HG03135 (cell line): ENCODE measurements at regions not wholly inside any gene's neighbourhood (a gene's known extent, or its start where the extent isn't known, plus 50 kb on each side); places are given as distances from the start of the nearest gene placed in this dataset.

Source experiments
- ATAC-seq: cut with Tn5 transposase; IDR thresholded peaks from one replicate; pipeline ENCODE4 v1.9.1; 2021; ENCODE audit warnings: mild to moderate bottlenecking, moderate library complexity; ENCODE audit not compliant: unreplicated experiment

GRCh38 chr1:110816945-110817344 lies 56.0 kb upstream of the CD53 start:
- no peak for ATAC-seq

GRCh38 chr1:110811529-110811928 lies 61.4 kb upstream of the CD53 start:
- no peak for ATAC-seq

- ATAC-seq = no peak
Observed at GRCh38 chr1:110800079-110800478, 72.9 kb upstream of the CD53 start.

GRCh38 chr1:110798691-110799256 lies 74.2 kb upstream of the CD53 start:
- ATAC-seq = no peak

- ATAC-seq = no peak
Observed at GRCh38 chr1:110788673-110789072, 84.3 kb upstream of the CD53 start.

GRCh38 chr1:110787328-110788071 lies 85.4 kb upstream of the CD53 start:
- peak; percentile 75 for ATAC-seq

GRCh38 chr1:110786802-110787327 lies 86.1 kb upstream of the CD53 start:
- ATAC-seq = peak; percentile 40

- no peak for ATAC-seq
Observed at GRCh38 chr1:110785612-110786011, 87.3 kb upstream of the CD53 start.

- no peak for ATAC-seq
Observed at GRCh38 chr1:110785055-110785454, 87.9 kb upstream of the CD53 start.

GRCh38 chr1:110783292-110783918 lies 89.5 kb upstream of the CD53 start:
- ATAC-seq = no peak

- no peak for ATAC-seq
Observed at GRCh38 chr1:110781525-110781924, 91.4 kb upstream of the CD53 start.

- no peak for ATAC-seq
Observed at GRCh38 chr1:110780600-110781484, 92.1 kb upstream of the CD53 start.

GRCh38 chr1:110779636-110780035 lies 93.3 kb upstream of the CD53 start:
- no peak for ATAC-seq

- no peak for ATAC-seq
Observed at GRCh38 chr1:110778821-110779220, 94.1 kb upstream of the CD53 start.

GRCh38 chr1:110777228-110777627 lies 95.7 kb upstream of the CD53 start:
- ATAC-seq = no peak

- ATAC-seq = no peak
Observed at GRCh38 chr1:110774398-110774797, 98.5 kb upstream of the CD53 start.

- no peak for ATAC-seq
Observed at GRCh38 chr1:110773813-110774212, 99.1 kb upstream of the KCNA3 start.

- no peak for ATAC-seq
Observed at GRCh38 chr1:110771245-110772022, 96.7 kb upstream of the KCNA3 start.

GRCh38 chr1:110770832-110771231 lies 96.1 kb upstream of the KCNA3 start:
- no peak for ATAC-seq

GRCh38 chr1:110768605-110769004 lies 93.9 kb upstream of the KCNA3 start:
- no peak for ATAC-seq
